H1 (cell line): ENCODE measurements at regions not wholly inside any gene's neighbourhood (a gene's known extent, or its start where the extent isn't known, plus 50 kb on each side); places are given as distances from the start of the nearest gene placed in this dataset.

Experiments
- CTCF ChIA-PET: fragments of 300-600 bp; sonication (Branson Sonifier 250); formaldehyde crosslinking; loops from one replicate; lab custom pipeline; 2021; ENCODE audit not compliant: partially characterized antibody; lab: Charles Lee
- POLR2A ChIA-PET: fragments of 300-600 bp; sonication (Branson Sonifier 250); formaldehyde crosslinking; loops from one replicate; lab custom pipeline; 2021; ENCODE audit warnings: inconsistent platforms; ENCODE audit not compliant: partially characterized antibody; lab: Charles Lee
- DNase-seq, 2 experiments: peaks; one replicate each; pipeline versions ENCODE4 v3.0.0 to v3.0.0-alpha.2; 2010 to 2022; ENCODE audit warnings: low spot score in 2 of 2, low read depth in 1 of 2, mixed read lengths in 1 of 2
- FAIRE-seq: peaks from 2 replicates; lab custom pipeline; 2011; peaks lifted over from hg19 to GRCh38; lab: Jason Lieb, UNC
- H2AFZ ChIP-seq: 2 replicates; pipeline ENCODE4 v1.8.1; 2012; ENCODE audit warnings: low read length, inconsistent platforms
- H2AK5ac ChIP-seq: 2 replicates; pipeline ENCODE4 v1.6.1; 2013; ENCODE audit warnings: low read depth, low read length
- H2BK120ac ChIP-seq: replicated peaks from 2 replicates; pipeline ENCODE3; 2013; ENCODE audit warnings: low read depth, low read length, inconsistent platforms
- H2BK12ac ChIP-seq: 2 replicates; pipeline ENCODE4 v1.6.1; 2013; ENCODE audit warnings: low read depth, low read length
- H2BK15ac ChIP-seq: 2 replicates; pipeline ENCODE4 v1.6.1; 2013; ENCODE audit warnings: low read length
- H2BK20ac ChIP-seq: 2 replicates; pipeline ENCODE4 v1.6.1; 2013; ENCODE audit warnings: low read length
- H2BK5ac ChIP-seq: 2 replicates; pipeline ENCODE4 v1.6.1; 2013; ENCODE audit warnings: low read depth, low read length
- H3K14ac ChIP-seq: 2 replicates; pipeline ENCODE4 v1.6.1; 2013; ENCODE audit warnings: inconsistent platforms; ENCODE audit not compliant: insufficient read length
- H3K18ac ChIP-seq: 2 replicates; pipeline ENCODE4 v1.6.1; 2013; ENCODE audit warnings: low read length; ENCODE audit errors: extremely low read depth
- H3K23ac ChIP-seq: 2 replicates; pipeline ENCODE4 v1.6.1; 2013; ENCODE audit warnings: inconsistent platforms; ENCODE audit not compliant: insufficient read length
- H3K23me2 ChIP-seq: 2 replicates; pipeline ENCODE4 v1.6.1; 2013; ENCODE audit warnings: low read depth, low read length
- H3K27ac ChIP-seq: 2 replicates; pipeline ENCODE4 v1.6.1; 2011; ENCODE audit warnings: low read depth, low read length, inconsistent platforms
- H3K27me3 ChIP-seq, 4 experiments: replicated peaks in 1 of 4; 1 replicate in 1 of 4; 2 replicates in 3 of 4; pipeline versions ENCODE4 v1.6.1 to v1.8.1; 2011 to 2013; ENCODE audit warnings: low read length in 3 of 4, mild to moderate bottlenecking in 3 of 4, inconsistent platforms in 2 of 4, mixed read lengths in 2 of 4, moderate library complexity in 1 of 4; ENCODE audit not compliant: control insufficient read depth in 3 of 4, insufficient read depth in 3 of 4; ENCODE audit errors: extremely low read depth in 1 of 4
- H3K36me3 ChIP-seq, 4 experiments: 2 replicates each; pipeline versions ENCODE4 v1.6.1 to v1.8.1; 2011 to 2013; ENCODE audit warnings: mild to moderate bottlenecking in 4 of 4, low read length in 3 of 4, moderate library complexity in 2 of 4, control low read depth in 1 of 4, inconsistent platforms in 1 of 4; ENCODE audit not compliant: insufficient read depth in 4 of 4, control insufficient read depth in 2 of 4
- H3K4ac ChIP-seq: replicated peaks from 2 replicates; pipeline ENCODE3; 2013; ENCODE audit warnings: low read length, low read depth, mixed read lengths, inconsistent platforms; ENCODE audit not compliant: insufficient read length
- H3K4me1 ChIP-seq, 4 experiments: replicated peaks in 1 of 4; 1 replicate in 1 of 4; 2 replicates in 3 of 4; pipeline versions ENCODE4 v1.6.1 to v1.8.1; 2011 to 2013; ENCODE audit warnings: low read length in 3 of 4, inconsistent platforms in 2 of 4, mixed read lengths in 1 of 4; ENCODE audit not compliant: insufficient read depth in 4 of 4, control insufficient read depth in 3 of 4
- H3K4me2 ChIP-seq, 2 experiments: 2 replicates each; pipeline versions ENCODE4 v1.6.1 to v1.8.1; 2011 to 2013; ENCODE audit warnings: low read depth in 2 of 2, low read length in 2 of 2, control low read depth in 1 of 2, inconsistent platforms in 1 of 2, mild to moderate bottlenecking in 1 of 2; ENCODE audit not compliant: insufficient read depth in 1 of 2
- H3K4me3 ChIP-seq, 4 experiments: fragments of 200-600, 300-600 bp in 1 of 4; sonication (generic), shearing (Covaris generic), sonication (Bioruptor Twin) in 1 of 4; 2 replicates each; pipeline versions ENCODE4 v1.5.1 to v1.8.1; 2011 to 2016; ENCODE audit warnings: low read length in 4 of 4, low read depth in 3 of 4, control low read depth in 2 of 4, inconsistent platforms in 2 of 4, mild to moderate bottlenecking in 2 of 4, mixed read lengths in 1 of 4, moderate library complexity in 1 of 4; ENCODE audit not compliant: insufficient read depth in 2 of 4; ENCODE audit errors: extremely low read depth in 1 of 4
- H3K56ac ChIP-seq: replicated peaks from 2 replicates; pipeline ENCODE3; 2013; ENCODE audit warnings: low read depth, mild to moderate bottlenecking, mixed read lengths, low read length, inconsistent platforms; ENCODE audit not compliant: insufficient read length
- H3K79me1 ChIP-seq: 2 replicates; pipeline ENCODE4 v1.6.1; 2013; ENCODE audit warnings: low read depth, low read length, control low read depth
- H3K79me2 ChIP-seq, 2 experiments: 2 replicates each; pipeline versions ENCODE4 v1.6.1 to v1.8.1; 2012 to 2013; ENCODE audit warnings: low read length in 2 of 2, mild to moderate bottlenecking in 2 of 2, inconsistent platforms in 1 of 2; ENCODE audit not compliant: insufficient read depth in 2 of 2, control insufficient read depth in 1 of 2
- H3K9ac ChIP-seq, 4 experiments: replicated peaks in 1 of 4; 1 replicate in 1 of 4; 2 replicates in 3 of 4; pipeline versions ENCODE4 v1.6.1 to v1.8.1; 2011 to 2013; ENCODE audit warnings: low read depth in 3 of 4, low read length in 3 of 4, control low read depth in 2 of 4, mild to moderate bottlenecking in 2 of 4, moderate library complexity in 2 of 4, inconsistent platforms in 1 of 4; ENCODE audit errors: extremely low read depth in 1 of 4
- H3K9me3 ChIP-seq, 2 experiments: 2 replicates each; pipeline versions ENCODE4 v1.6.1 to v1.8.1; 2012 to 2013; ENCODE audit warnings: mild to moderate bottlenecking in 2 of 2, moderate library complexity in 2 of 2, control low read depth in 1 of 2, inconsistent platforms in 1 of 2, low read depth in 1 of 2, low read length in 1 of 2, mixed read lengths in 1 of 2; ENCODE audit not compliant: insufficient read depth in 2 of 2
- H4K20me1 ChIP-seq, 2 experiments: replicated peaks in 1 of 2; 2 replicates each; pipeline versions ENCODE3 to v1.8.1; 2011 to 2013; ENCODE audit warnings: inconsistent platforms in 2 of 2, low read length in 2 of 2, mild to moderate bottlenecking in 1 of 2; ENCODE audit not compliant: insufficient read depth in 2 of 2, control insufficient read depth in 1 of 2
- H4K5ac ChIP-seq: 2 replicates; pipeline ENCODE4 v1.6.1; 2013; ENCODE audit warnings: low read length, low read depth, mixed read lengths, inconsistent platforms; ENCODE audit not compliant: insufficient read length
- H4K8ac ChIP-seq: 2 replicates; pipeline ENCODE4 v1.8.0; 2013; ENCODE audit warnings: mild to moderate bottlenecking, moderate library complexity, low read length, inconsistent platforms; ENCODE audit not compliant: insufficient read depth; ENCODE audit errors: extremely low read depth
- H4K91ac ChIP-seq: replicated peaks from 2 replicates; pipeline ENCODE3; 2013; ENCODE audit warnings: low read length, mixed read lengths, inconsistent platforms; ENCODE audit not compliant: insufficient read length
- BRCA1 ChIP-seq: IDR thresholded peaks from 2 replicates; pipeline ENCODE4 v1.6.1; 2012; ENCODE audit warnings: low read depth, low read length, improper control_type of control experiment
- CEBPB ChIP-seq: IDR thresholded peaks from 2 replicates; pipeline ENCODE4 v1.6.1; 2012; ENCODE audit warnings: low read depth, low read length
- CREB1 ChIP-seq: IDR thresholded peaks from 2 replicates; pipeline ENCODE4 v1.6.1; 2012; ENCODE audit warnings: inconsistent platforms
- CTCF ChIP-seq, 3 experiments: IDR thresholded peaks; 1 replicate in 2 of 3; 2 replicates in 1 of 3; pipeline versions ENCODE4 v1.5.1 to v1.6.1; 2011; ENCODE audit warnings: low read length in 3 of 3, mild to moderate bottlenecking in 3 of 3, inconsistent platforms in 2 of 3, low read depth in 1 of 3, moderate library complexity in 1 of 3; ENCODE audit not compliant: insufficient read depth in 1 of 3; ENCODE audit errors: control extremely low read depth in 1 of 3
- POLR2A ChIP-seq, 2 experiments: IDR thresholded peaks; 1 replicate in 1 of 2; 2 replicates in 1 of 2; pipeline ENCODE4 v1.6.1; 2011; ENCODE audit warnings: low read depth in 2 of 2, low read length in 2 of 2, mild to moderate bottlenecking in 2 of 2; ENCODE audit errors: control extremely low read depth in 1 of 2
- POLR2AphosphoS5 ChIP-seq: IDR thresholded peaks from 2 replicates; pipeline ENCODE4 v1.6.1; 2011; ENCODE audit warnings: low read depth, low read length
- RAD21 ChIP-seq, 2 experiments: IDR thresholded peaks in 1 of 2; conservative IDR thresholded peaks in 1 of 2; 2 replicates each; pipeline ENCODE4 v1.6.1; 2011; ENCODE audit warnings: low read depth in 2 of 2, low read length in 2 of 2, improper control_type of control experiment in 1 of 2, inconsistent platforms in 1 of 2, mild to moderate bottlenecking in 1 of 2, moderate library complexity in 1 of 2
- RFX5 ChIP-seq: IDR thresholded peaks from 2 replicates; pipeline ENCODE4 v1.6.1; 2011; ENCODE audit warnings: low read depth, low read length, improper control_type of control experiment, borderline replicate concordance
- RXRA ChIP-seq: IDR thresholded peaks from 2 replicates; pipeline ENCODE4 v1.6.1; 2011; ENCODE audit warnings: low read depth, mild to moderate bottlenecking, low read length, moderate library complexity; ENCODE audit not compliant: insufficient read depth
- SUZ12 ChIP-seq: fragments of 200-600 bp; sonication (generic); IDR thresholded peaks from 2 replicates; pipeline ENCODE4 v1.6.1; 2012; ENCODE audit warnings: mild to moderate bottlenecking, inconsistent platforms, low read length, moderate library complexity, mixed read lengths
- TAF7 ChIP-seq: optimal IDR thresholded peaks from 2 replicates; pipeline ENCODE3; 2011; ENCODE audit warnings: low read depth, mild to moderate bottlenecking, inconsistent platforms, low read length, moderate library complexity, borderline replicate concordance
- WGBS, 2 experiments: shearing (Covaris generic) in 1 of 2; methylation state at CpG; one replicate each; pipeline versions ENCODE4 v1.1.6 to v1.1.7; 2013 to 2015; ENCODE audit warnings: low lambda C conversion rate in 2 of 2, mixed read lengths in 2 of 2, inconsistent platforms in 1 of 2, low coverage in 1 of 2, missing lambda C conversion rate in 1 of 2; ENCODE audit not compliant: insufficient replicate concordance in 2 of 2, insufficient coverage in 1 of 2, insufficient read length in 1 of 2; ENCODE audit errors: extremely low coverage in 1 of 2, missing lambda C conversion rate in 1 of 2; 5-methylcytosine and 5-hydroxymethylcytosine counted together

GRCh38 chr13:59603646-59604045 is 560.1 kb downstream of the DIAPH3 start:
- H2BK120ac ChIP-seq, result peak overlapping the region; percentile 13
- H3K27me3 ChIP-seq, result no peaks in the 10 kb centered on the region; a peak in 1 of 7 replicates
- no peaks in the 10 kb centered on the region for H3K23me2 ChIP-seq
- POLR2A ChIA-PET, result interaction anchor here (0.5 kb wide), 1 partner anchor 121 kb away, joined by 3 read pairs; no protein-coding TSS in a partner anchor
- peak overlapping the region; percentile 28; the same call in 1 of the 2 replicates for H2BK5ac ChIP-seq
- H3K4me3 ChIP-seq, result no peak overlapping the region
- H3K4ac ChIP-seq, result no peak overlapping the region
- no peaks in the 10 kb centered on the region; a peak in 1 of 4 replicates for H3K9me3 ChIP-seq
- peak overlapping the region; percentile 3 for H4K91ac ChIP-seq
- no peaks in the 10 kb centered on the region; a peak in 2 of 8 replicates for H3K36me3 ChIP-seq
- H2AFZ ChIP-seq, result no peak overlapping the region
- FAIRE-seq, result no peak
- 0 out of 7 replicates have a peak, but pooled peaks cover 0 to 2% (median 0%) of the 10 kb centered on the region in 4 experiments for H3K4me1 ChIP-seq
- no peaks in the 10 kb centered on the region for H4K20me1 ChIP-seq
- H3K23ac ChIP-seq, result no peak overlapping the region
- no peaks in the 10 kb centered on the region for H3K79me1 ChIP-seq
- H3K79me2 ChIP-seq, result no peaks in the 10 kb centered on the region
- no peak overlapping the region for H3K4me2 ChIP-seq
- peak overlapping the region; percentile 1; the same call in 1 of the 2 replicates for H3K18ac ChIP-seq
- CTCF ChIA-PET, result interaction anchor here (0.9 to 1.5 kb wide), 6 partner anchors 21 to 212 kb away, joined by 3 to 5 read pairs (median 4); no protein-coding TSS in a partner anchor
- H3K9ac ChIP-seq, result no peak overlapping the region
- 88% methylated on average over 2 of the region's 2 CpGs; no CpG with 5 or more reads in 1 of the 2 experiments for WGBS, 2 experiments
- H2BK15ac ChIP-seq, result 0 out of 2 replicates have a peak overlapping the region, but pooled peaks have one; percentile 9
- no peak overlapping the region for H3K27ac ChIP-seq
- H3K56ac ChIP-seq, result no peak overlapping the region
- H3K14ac ChIP-seq, result no peak overlapping the region
- H2BK12ac ChIP-seq, result peak overlapping the region; percentile 90; the same call in 1 of the 2 replicates
- peak overlapping the region; percentile 98; the same call in 1 of the 2 replicates for H2BK20ac ChIP-seq
- no peak overlapping the region for H4K5ac ChIP-seq
- peak overlapping the region; percentile 54; the same call in 1 of the 2 replicates for H2AK5ac ChIP-seq
- DNase-seq, result no peak
- H4K8ac ChIP-seq, result no peak overlapping the region
- TF ChIP-seq BRCA1, result no peak
- TF ChIP-seq SUZ12, result no peak
- TF ChIP-seq RAD21 (IDR thresholded peaks at IDR 0.05 in 1 of 2, conservative IDR thresholded peaks at IDR 0.05 in 1 of 2; ENCODE audit: low read depth in 2 of 2, low read length in 2 of 2), result peak; percentile 38 to 57
- no peak for TF ChIP-seq RFX5
- peak; percentile 53; the same call in 1 of the 2 replicates for TF ChIP-seq CEBPB
- TF ChIP-seq POLR2AphosphoS5, result no peak
- TF ChIP-seq TAF7, result no peak
- TF ChIP-seq POLR2A (IDR thresholded peaks at IDR 0.05; ENCODE audit: control extremely low read depth in 1 of 2, low read depth in 2 of 2, low read length in 2 of 2), result no peak
- TF ChIP-seq RXRA, result no peak
- TF ChIP-seq CREB1, result no peak
- peak; percentile 20 to 47 (median 43); a peak in 3 of 4 replicates for TF ChIP-seq CTCF (IDR thresholded peaks at IDR 0.05; ENCODE audit: control extremely low read depth in 1 of 3, insufficient read depth in 1 of 3, low read depth in 1 of 3, low read length in 3 of 3)
